Heart left ventricle (tissue), 16 donors: ENCODE measurements at regions not wholly inside any gene's neighbourhood (a gene's known extent, or its start where the extent isn't known, plus 50 kb on each side); places are given as distances from the start of the nearest gene placed in this dataset.

Source experiments
- ATAC-seq, 4 donors: fragments of 200-7000 bp; cut with Tn5 transposase; one replicate each; pipeline ENCODE4 v1.9.1; 2020 to 2022; ENCODE audit warnings: moderate library complexity in 4 of 4, mild to moderate bottlenecking in 3 of 4, moderate number of reproducible peaks in 1 of 4
- DNase-seq, 5 donors: peaks; one replicate each; pipeline ENCODE4 v3.0.0-alpha.2; 2020
- H3K27ac ChIP-seq, 12 donors: fragments of 200-600 bp; sonication (generic) in 4 of 12; one replicate each; pipeline versions ENCODE4 v1.5.0 to v1.8.0; 2016 to 2022; ENCODE audit warnings: mild to moderate bottlenecking in 2 of 12
- H3K27me3 ChIP-seq, 9 donors: fragments of 200-600 bp; sonication (generic) in 2 of 9; one replicate each; pipeline versions ENCODE4 v1.5.1 to v1.8.0; 2016 to 2022; ENCODE audit warnings: mild to moderate bottlenecking in 3 of 9
- H3K36me3 ChIP-seq, 9 donors: fragments of 200-600 bp; sonication (generic) in 2 of 9; one replicate each; pipeline versions ENCODE4 v1.5.0 to v1.8.0; 2018 to 2022; ENCODE audit warnings: mild to moderate bottlenecking in 2 of 9
- H3K4me1 ChIP-seq, 12 donors: fragments of 200-600 bp; sonication (generic) in 4 of 12; one replicate each; pipeline versions ENCODE4 v1.5.0 to v1.8.0; 2016 to 2022; ENCODE audit warnings: mild to moderate bottlenecking in 3 of 12
- H3K4me3 ChIP-seq, 12 donors: fragments of 200-600 bp; sonication (generic) in 4 of 12; one replicate each; pipeline versions ENCODE4 v1.5.0 to v1.8.0; 2017 to 2022; ENCODE audit warnings: mild to moderate bottlenecking in 9 of 12, moderate library complexity in 4 of 12
- H3K9me3 ChIP-seq, 12 donors: fragments of 200-600 bp; sonication (generic) in 4 of 12; one replicate each; pipeline versions ENCODE4 v1.5.0 to v1.8.0; 2016 to 2022; ENCODE audit warnings: mild to moderate bottlenecking in 1 of 12
- POLR2A ChIP-seq, 2 donors: fragments of 450-650 bp; IDR thresholded peaks; one replicate each; pipeline ENCODE4 v1.6.1; 2017; ENCODE audit warnings: antibody characterized with exemption in 2 of 2, mild to moderate bottlenecking in 2 of 2, moderate library complexity in 2 of 2
- WGBS, 4 donors: extraction: QIAGEN DNeasy Blood & Tissue Kit in 2 of 4; methylation state at CpG; one replicate each; pipeline versions ENCODE4 v1.1.5 to v1.1.7; 2013 to 2018; 5-methylcytosine and 5-hydroxymethylcytosine counted together
- intact Hi-C, 10 donors: fragments of 100-400 bp; cut with DNase I; formaldehyde crosslinking; loops; one replicate each; pipeline versions ENCODE4 v1.11.1 to v1.14.2; 2022
- TF ChIP-seq, protein P1 (sequence below), 12 donors: fragments of 200-600 bp; sonication (generic) in 4 of 12; IDR thresholded peaks; one replicate each; pipeline versions ENCODE4 v1.5.0 to v1.8.0; 2018 to 2022; ENCODE audit warnings: antibody characterized with exemption in 12 of 12, mild to moderate bottlenecking in 5 of 12
- donor health status: ischemic (EF 13 %, LVEDD 7.1; RV severe dilation, severe dysfunction).
- donor health status: healthy with polysubstance abuse.
- donor health status: DM: no; HTN: yes; CAD: no.
- donor health status: DM: no; HTN: no; CAD: no.
- donor health status: ischemic (EF 25% LVEDD 6.9; RV normal size, moderate dysfunction).
- donor health status: ischemic (EF 25% LVEDD 5.7; RV mildly dilated, moderate dysfunction).
- donor health status: healthy.
- donor health status: DM: yes; HTN: yes; CAD: no.
- donor health status: ischemic (EF 35%, LVEDD 5.7; RV mildly dilated, moderate dysfunction).
- donor health status: nonischemic (EF 11% LVEDD 7.7; RV severe dilation, severe dysfunction).
- donor health status: DM: yes; HTN: yes; CAD: no.
- donor health status: PGD.
- donor health status: ischemic (EF 29% LVEDD 5.4; RV normal size, mild dysfunction).
- donor health status: nonischemic (EF 23%, LVEDD 6.1; RV moderate dilation, normal function).

DNA sequence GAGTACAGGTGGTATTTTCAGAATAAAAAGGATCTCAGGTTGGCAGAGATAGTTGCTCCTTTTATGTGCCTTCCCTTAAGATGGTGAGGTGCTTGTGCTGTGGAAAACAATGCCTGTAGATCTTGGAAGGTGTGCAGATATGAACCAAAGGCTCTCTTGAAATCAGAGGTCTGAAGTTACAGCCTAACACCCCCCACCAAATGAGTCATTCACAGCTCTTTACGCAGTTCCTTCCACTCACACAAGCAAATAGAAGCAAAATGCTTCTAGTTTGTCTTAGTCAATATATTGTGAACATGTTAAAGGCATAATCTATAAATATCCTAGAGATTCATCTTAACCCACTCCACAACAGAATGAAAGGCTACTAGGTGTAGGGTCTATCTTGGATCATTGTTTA is 128.9 kb upstream of the NR5A2 start:
- TF ChIP-seq, protein P1, sequence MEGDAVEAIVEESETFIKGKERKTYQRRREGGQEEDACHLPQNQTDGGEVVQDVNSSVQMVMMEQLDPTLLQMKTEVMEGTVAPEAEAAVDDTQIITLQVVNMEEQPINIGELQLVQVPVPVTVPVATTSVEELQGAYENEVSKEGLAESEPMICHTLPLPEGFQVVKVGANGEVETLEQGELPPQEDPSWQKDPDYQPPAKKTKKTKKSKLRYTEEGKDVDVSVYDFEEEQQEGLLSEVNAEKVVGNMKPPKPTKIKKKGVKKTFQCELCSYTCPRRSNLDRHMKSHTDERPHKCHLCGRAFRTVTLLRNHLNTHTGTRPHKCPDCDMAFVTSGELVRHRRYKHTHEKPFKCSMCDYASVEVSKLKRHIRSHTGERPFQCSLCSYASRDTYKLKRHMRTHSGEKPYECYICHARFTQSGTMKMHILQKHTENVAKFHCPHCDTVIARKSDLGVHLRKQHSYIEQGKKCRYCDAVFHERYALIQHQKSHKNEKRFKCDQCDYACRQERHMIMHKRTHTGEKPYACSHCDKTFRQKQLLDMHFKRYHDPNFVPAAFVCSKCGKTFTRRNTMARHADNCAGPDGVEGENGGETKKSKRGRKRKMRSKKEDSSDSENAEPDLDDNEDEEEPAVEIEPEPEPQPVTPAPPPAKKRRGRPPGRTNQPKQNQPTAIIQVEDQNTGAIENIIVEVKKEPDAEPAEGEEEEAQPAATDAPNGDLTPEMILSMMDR (IDR thresholded peaks at IDR 0.05), result no peak
- no peak for TF ChIP-seq POLR2A (IDR thresholded peaks at IDR 0.05)
- intact Hi-C loops, result no loop called here
- no peaks in the 10 kb centered on the region for H3K36me3 ChIP-seq
- no peak overlapping the region for H3K4me3 ChIP-seq
- 78 to 86% (median 82%) methylated on average over 1 of the region's 1 CpG for WGBS, 4 donors
- H3K9me3 ChIP-seq, result peaks cover 0 to 12% (median 0%) of the 10 kb centered on the region in 12 donors
- ATAC-seq, result no peak
- H3K4me1 ChIP-seq, result no peaks in the 10 kb centered on the region
- DNase-seq, result no peak
- H3K27me3 ChIP-seq, result no peaks in the 10 kb centered on the region
- H3K27ac ChIP-seq, result no peak overlapping the region

- TF ChIP-seq, protein P1 (IDR thresholded peaks at IDR 0.05), result no peak
- no peak for TF ChIP-seq POLR2A (IDR thresholded peaks at IDR 0.05)
- no peaks in the 10 kb centered on the region for H3K36me3 ChIP-seq
- ATAC-seq (no peak), DNase-seq (no peak)
- intact Hi-C loops, result no loop called here
- H3K4me1 ChIP-seq, result no peaks in the 10 kb centered on the region
- H3K4me3 ChIP-seq, result no peak overlapping the region
- no peaks in the 10 kb centered on the region for H3K27me3 ChIP-seq
- H3K27ac ChIP-seq, result no peak overlapping the region
- peaks cover 0 to 12% (median 0%) of the 10 kb centered on the region in 12 donors for H3K9me3 ChIP-seq
Measured at GRCh38 chr1:199901341-199901740, 126.2 kb upstream of the NR5A2 start.

DNA sequence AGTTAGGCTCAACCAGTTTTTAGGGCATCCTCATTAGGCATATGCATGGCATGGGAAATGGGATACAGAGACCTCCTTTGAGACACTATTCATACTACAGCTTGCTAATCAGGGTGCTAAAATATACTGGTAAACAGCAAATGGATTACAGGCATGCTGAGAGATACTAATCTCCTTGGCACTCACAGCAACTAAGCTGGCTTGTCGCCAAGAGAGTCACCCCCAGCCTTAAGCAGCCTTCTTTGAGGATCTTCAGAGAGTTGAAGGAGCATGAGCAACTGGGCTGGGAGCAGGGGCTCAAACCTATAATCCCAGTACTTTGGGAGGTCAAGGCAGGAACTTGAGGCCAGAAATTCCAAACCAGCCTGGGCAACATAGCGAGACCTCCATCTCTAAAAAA is 120.1 kb upstream of the NR5A2 start:
- Histone ChIP-seq H3K4me1 (no peaks in the 10 kb centered on the region), H3K27ac (no peak overlapping the region)
- 70 to 81% (median 77%) methylated on average over 2 of the region's 2 CpGs for WGBS, 4 donors

GRCh38 chr1:199909137-199909536 is 118.4 kb upstream of the NR5A2 start:
- no peak overlapping the region for H3K27ac ChIP-seq
- no peaks in the 10 kb centered on the region for H3K4me1 ChIP-seq
- intact Hi-C loops, result no loop called here
- no peaks in the 10 kb centered on the region for H3K36me3 ChIP-seq
- no peaks in the 10 kb centered on the region for H3K9me3 ChIP-seq
- no peaks in the 10 kb centered on the region for H3K27me3 ChIP-seq
- TF ChIP-seq, protein P1 (IDR thresholded peaks at IDR 0.05), result no peak
- no peak for TF ChIP-seq POLR2A (IDR thresholded peaks at IDR 0.05)
- DNase-seq (no peak), ATAC-seq (no peak)
- WGBS, 4 donors, result 49 to 59% (median 55%) methylated on average over 5 of the region's 5 CpGs
- H3K4me3 ChIP-seq, result no peak overlapping the region

More for the DNA sequence above, 120.1 kb upstream of the NR5A2 start:
- no peak for DNase-seq
- Histone ChIP-seq H3K4me3 (no peak overlapping the region), H3K9me3 (no peaks in the 10 kb centered on the region), H3K27me3 (no peaks in the 10 kb centered on the region), H3K36me3 (no peaks in the 10 kb centered on the region)
- ATAC-seq, result no peak
- intact Hi-C loops, result no loop called here
- TF ChIP-seq, protein P1 (IDR thresholded peaks at IDR 0.05), result no peak
- TF ChIP-seq POLR2A (IDR thresholded peaks at IDR 0.05), result no peak
